ENCODE measurements at regions not wholly inside any gene's neighbourhood (a gene's known extent, or its start where the extent isn't known, plus 50 kb on each side); places are given as distances from the start of the nearest gene placed in this dataset.

DNA sequence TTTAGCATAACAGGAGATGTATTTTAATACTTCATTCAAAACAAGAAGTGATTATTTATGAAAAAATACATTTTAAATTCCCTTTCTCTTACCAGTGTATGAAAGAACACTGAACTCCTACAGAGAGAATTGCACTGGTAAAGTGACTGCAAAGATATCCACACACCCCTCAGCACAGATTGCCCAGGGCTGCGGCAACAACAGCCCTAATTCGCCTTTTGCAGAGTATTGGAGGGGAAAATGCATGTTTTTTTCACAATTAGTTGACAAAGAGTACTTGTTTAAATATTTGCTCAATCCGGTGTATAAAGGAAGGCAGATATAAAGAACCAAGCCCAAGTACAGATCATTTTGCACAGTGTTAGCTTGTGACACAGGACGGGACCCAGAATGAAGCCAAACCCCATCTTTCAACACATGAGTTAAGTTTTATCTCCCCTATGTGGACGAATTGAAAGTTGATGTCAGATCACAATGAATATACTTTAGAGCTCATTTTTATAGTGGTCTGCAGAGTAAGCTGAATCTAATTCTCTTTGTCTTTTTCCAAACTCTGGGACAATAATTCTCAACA is 551.4 kb upstream of the IGFBP7 start:
- no peak for DNase-seq

DNA sequence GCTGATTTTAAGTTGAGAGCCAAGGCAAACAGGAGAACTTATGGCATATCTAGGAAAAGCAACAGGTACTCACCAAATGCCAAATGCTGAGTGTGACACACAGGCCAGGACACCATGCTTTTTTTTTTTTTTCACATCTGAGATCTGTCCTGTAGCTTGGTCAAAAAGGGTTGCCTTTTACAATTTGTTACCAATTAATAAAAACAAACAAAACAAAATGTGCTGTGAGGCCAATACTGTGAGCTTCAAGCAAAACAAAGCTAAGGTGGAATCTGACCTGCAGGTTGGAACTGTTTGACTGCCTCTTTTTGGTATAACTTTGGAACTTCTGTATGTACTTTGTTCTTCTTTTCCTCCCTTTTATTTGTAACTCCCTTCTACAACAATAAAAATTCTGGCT is 548.5 kb upstream of the IGFBP7 start:
- DNase-seq: no peak

DNA sequence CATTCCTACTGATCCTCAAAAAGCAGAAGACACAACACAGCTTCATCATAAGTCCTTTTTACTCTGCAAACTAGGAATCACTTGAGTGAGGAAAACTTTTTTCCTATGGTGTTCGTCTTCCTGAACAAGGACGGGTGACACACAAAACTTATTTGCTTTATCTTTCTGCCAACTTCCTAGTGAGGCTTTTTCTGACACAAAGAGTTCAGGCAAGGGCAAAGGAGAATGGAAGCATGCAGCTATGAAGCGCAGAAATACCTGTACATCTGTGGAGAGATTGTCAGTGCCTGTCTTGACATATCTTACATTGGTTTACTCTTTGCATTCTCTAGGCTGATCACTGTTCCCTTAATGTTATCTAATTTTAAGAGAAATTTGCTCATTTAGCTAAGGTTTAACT is 548.0 kb upstream of the IGFBP7 start:
- DNase-seq: no peak

DNA sequence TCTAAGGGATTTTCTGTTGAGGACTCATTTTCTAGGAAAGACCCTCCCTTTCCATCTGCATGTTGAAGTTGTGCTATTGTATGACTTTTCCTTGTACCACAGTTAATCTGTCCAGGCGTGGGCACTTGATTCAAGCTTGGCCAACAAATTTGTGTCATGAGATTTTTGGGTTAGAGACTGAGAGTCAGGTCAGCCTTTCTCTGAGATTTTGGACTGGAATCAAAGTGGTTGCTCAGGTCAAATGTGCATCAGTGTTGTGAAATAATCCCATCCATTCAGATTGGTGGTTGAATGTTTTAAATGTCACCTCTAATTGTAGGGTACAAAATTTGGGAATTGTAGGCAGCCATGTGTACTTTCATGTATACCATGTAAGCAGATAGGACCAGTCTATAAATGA is 545.2 kb upstream of the IGFBP7 start:
- DNase-seq: no peak

DNA sequence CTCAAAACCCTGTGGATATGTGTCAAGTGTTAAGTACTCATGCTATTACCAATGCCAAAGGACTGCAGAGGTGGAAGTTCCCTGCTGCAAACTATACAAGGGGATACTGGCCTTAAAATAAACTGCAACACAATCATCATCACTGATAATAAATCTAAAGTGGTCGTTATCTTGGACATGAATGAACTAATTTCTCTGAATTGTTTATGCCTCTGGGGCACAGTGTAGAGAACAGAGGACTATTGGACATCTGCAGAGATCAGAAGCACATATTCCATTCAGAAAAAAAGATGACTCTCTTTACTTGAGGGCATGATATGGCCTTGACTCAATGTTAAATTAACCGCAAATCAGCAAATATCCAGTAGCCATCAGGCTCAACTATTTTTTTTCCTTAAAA is 542.6 kb upstream of the IGFBP7 start:
- no peak for DNase-seq

GRCh38 chr4:57640391-57641100 is 530.4 kb upstream of the IGFBP7 start:
- DNase-seq: no peak

GRCh38 chr4:57639561-57640382 is 529.6 kb upstream of the IGFBP7 start:
- no peak for DNase-seq

DNA sequence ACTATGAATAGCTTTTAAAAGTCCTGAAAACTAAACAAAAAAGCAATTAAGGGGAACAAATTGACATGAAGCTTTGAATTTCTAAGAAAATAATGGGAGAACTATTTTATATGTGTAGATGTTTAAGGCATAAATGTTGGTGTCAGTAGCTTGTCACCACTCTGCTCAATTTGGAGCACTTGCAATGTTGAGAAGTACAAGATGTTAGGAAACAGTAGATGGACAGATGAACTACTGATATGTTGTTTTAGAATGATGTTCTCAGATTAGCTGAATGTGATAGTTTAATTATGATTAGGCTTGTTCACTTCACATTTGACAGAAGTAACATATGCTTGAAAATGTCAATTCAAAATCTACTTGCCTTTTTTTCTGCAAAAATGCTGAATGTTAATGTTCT is 525.7 kb upstream of the IGFBP7 start:
- DNase-seq: no peak

DNA sequence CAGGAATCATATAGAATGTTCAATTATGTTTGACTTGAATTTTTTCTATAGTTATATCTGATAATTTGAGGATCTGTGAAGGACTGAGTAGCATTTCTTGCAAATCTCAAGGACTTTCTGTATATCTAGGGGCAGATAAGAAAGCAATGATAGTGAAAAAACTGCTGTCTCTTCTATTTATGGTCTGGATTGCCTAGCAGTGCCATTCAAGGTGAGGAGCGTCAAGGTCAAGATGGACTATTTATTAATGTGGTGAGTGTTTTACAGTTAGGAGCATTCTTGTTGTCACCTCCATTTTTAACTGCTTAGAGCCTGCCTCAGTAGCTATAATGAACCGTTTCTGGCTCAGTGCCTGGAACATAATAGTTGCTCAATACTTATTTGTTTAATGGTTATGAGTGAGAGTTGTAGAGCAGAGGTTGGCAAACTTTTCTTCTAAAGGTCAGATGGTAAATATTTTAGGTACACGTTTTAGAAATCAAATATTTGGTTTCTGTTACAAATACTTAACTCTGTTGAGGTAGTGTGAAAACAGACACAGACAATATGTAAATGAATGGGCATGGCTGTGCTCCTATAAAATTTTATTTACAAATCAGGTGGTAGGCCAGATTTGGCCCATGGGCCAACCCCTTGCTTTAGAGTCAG is 523.2 kb upstream of the IGFBP7 start:
- DNase-seq: no peak

DNA sequence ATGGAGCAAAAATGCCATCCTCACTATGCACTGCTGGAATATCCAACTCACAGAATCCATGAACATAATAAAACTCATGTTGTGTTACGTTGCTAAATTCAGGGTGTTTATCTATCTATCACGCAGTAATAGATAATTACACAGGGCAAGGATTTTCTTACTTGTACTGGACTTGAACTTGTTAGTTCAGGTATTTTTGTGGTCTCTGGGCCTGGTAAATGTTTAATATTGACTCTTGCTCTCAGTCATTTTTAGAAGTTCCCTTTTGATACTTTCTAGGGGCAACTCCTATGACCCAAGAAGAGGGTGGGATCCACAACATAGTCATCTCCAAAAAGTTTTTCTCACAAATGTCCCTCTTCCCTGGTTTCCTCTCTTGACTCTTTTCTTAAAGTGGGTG is 522.4 kb upstream of the IGFBP7 start:
- DNase-seq: no peak

DNA sequence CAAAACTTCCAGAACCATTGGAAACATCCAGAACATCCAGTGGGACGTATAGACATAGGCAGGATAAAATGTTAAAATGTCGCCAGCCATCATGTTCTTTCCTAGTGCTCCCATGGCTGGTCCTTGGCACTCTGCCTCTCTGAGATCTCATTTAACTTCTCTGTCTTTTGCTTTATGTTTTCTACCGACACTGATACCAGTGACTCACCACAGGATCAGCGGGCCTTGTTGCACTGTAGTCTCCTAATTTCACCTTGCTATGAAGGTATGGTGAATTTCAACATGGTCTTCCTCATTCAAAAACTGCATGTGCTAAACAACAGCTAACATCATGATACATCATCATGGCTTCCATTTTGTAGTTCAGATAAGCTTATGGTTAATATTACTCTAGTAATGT is 521.0 kb upstream of the IGFBP7 start:
- DNase-seq: no peak

DNA sequence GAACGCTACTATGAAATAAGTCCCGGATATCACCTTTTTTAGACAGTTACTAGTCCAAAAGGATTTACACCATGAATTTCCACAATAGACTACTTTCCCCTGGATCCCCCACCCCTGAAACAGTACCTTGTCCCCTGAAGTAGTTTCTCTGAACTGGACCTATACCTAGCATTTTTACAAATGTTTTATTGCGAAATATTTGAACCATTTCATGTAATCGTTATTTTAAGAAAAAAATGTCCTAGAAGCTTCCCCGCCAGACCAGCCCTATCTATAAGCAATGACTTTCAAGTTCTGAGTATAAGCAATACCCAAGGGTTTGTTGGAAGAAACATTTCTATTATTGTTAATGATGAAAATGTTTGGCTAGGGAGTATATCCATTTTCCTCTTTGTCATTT is 517.8 kb upstream of the IGFBP7 start:
- no peak for DNase-seq

DNA sequence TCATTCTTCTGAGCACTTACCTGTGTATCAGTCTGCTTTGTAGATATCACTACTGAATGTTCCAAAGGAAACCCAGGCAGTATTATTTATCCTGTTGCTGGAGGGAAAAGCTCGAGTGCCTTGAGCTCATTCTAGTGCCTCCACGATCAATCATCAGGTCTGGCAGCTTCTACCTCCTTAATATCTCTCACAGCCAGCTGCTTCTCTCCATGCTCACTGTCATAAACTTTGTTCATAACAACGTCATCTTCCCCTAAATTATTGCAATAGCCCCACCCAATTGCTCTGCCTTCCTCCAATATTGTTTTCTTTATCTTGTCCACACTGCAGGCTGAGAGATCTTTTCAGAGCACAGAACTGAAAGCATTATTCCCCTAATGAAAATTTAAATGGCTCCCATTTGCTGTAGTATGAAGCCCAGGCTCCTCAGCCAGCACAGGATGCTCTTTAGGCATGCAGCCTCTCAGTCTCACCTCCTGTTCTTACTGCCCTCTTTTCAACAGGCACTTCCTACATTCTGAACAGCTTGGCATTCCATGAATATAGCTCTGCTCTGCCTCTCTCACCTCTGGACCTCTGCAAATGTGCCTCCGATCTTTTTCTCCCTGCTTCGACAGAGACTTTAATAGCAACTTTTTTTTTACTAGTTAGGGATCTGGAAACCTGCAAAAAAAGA is 504.2 kb upstream of the IGFBP7 start:
- DNase-seq: no peak

- no peak for DNase-seq
Observed at GRCh38 chr4:57612279-57612678, 502.1 kb upstream of the IGFBP7 start.

GRCh38 chr4:57607566-57608180 is 497.5 kb upstream of the IGFBP7 start:
- DNase-seq: no peak

- no peak for DNase-seq
Observed at GRCh38 chr4:57605376-57605775, 495.2 kb upstream of the IGFBP7 start.

- DNase-seq: no peak
Observed at GRCh38 chr4:57602141-57602540, 492.0 kb upstream of the IGFBP7 start.

GRCh38 chr4:57591073-57591472 is 480.9 kb upstream of the IGFBP7 start:
- DNase-seq: no peak

GRCh38 chr4:57588557-57588956 is 478.4 kb upstream of the IGFBP7 start:
- DNase-seq: no peak

DNA sequence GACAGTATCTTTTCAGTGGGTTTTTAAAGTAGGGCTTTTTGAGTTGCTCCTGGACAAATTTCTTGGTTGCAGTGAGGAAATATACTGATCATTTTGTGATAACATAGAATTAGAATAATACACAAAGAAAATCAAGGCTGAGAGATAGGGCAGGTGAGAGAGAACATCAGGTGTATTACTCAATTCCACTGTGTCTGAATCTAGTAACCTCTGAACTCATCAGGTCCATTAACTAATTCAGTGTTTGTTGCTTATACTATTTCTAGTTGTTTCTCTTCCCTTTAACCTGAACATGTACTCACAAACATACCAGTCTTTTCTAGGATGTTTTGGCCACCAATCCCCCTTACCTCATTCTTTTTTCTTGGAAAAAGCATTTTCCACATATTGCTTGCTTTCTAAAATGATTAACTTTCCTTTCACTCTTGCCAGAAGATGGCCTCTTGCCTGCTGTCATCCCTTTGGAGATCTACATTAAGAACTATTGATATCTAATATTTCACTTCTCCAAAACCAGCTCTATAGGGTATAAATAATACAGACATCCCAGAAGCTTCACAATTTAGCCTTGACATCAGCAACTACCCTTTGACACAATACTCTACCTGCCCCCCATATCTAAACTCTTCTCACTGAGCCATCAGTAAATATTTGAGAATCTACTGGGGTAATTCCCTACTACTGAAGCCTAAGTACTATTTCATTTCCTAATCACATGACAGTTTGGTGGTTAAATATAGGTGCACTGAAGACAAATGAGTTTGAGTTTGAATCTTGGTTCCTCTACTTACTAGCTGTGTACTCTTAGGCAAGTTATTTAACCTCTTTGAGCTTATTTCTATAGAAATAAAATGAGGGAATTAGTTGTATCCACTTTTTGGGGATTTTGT is 470.8 kb upstream of the IGFBP7 start:
- no peak for DNase-seq

- DNase-seq: no peak
Observed at GRCh38 chr4:57575426-57575825, 465.2 kb upstream of the IGFBP7 start.
